SU-DHL-6 (cell line): ENCODE measurements at regions not wholly inside any gene's neighbourhood (a gene's known extent, or its start where the extent isn't known, plus 50 kb on each side); places are given as distances from the start of the nearest gene placed in this dataset.

Experiments used
- H2AFZ ChIP-seq: fragments of 200-600 bp; sonication (generic); 2 replicates; pipeline ENCODE4 v1.6.1; 2014; ENCODE audit warnings: low read depth, mild to moderate bottlenecking, moderate library complexity, mixed read lengths, antibody characterized with exemption, low read length; ENCODE audit not compliant: severe bottlenecking
- H3F3A ChIP-seq: fragments of 200-600 bp; shearing (Covaris generic); 2 replicates; pipeline ENCODE4 v1.6.0; 2016; ENCODE audit warnings: antibody characterized with exemption, mild to moderate bottlenecking; ENCODE audit not compliant: insufficient read depth
- H3K27ac ChIP-seq: fragments of 200-600 bp; sonication (generic); 2 replicates; pipeline ENCODE4 v1.5.1; 2016; ENCODE audit warnings: low read depth, mild to moderate bottlenecking, low read length, moderate library complexity, mixed read lengths
- H3K27me3 ChIP-seq: fragments of 200-600 bp; sonication (generic), shearing (Covaris generic); 2 replicates; pipeline ENCODE4 v1.6.0; 2014; ENCODE audit warnings: mild to moderate bottlenecking, low read length
- H3K36me3 ChIP-seq: fragments of 200-600 bp; sonication (generic); 2 replicates; pipeline ENCODE4 v1.6.1; 2014; ENCODE audit warnings: mild to moderate bottlenecking, low read length, mixed read lengths
- H3K4me2 ChIP-seq: fragments of 300-600, 200-600 bp; shearing (Covaris generic), sonication (generic); 2 replicates; pipeline ENCODE4 v1.6.0; 2014; ENCODE audit warnings: low read length, low read depth, mild to moderate bottlenecking; ENCODE audit not compliant: poor library complexity, severe bottlenecking
- H3K4me3 ChIP-seq: fragments of 200-600 bp; sonication (generic); 2 replicates; pipeline ENCODE4 v1.5.1; 2014; ENCODE audit warnings: antibody characterized with exemption, low read length, mild to moderate bottlenecking, mixed read lengths; ENCODE audit not compliant: insufficient read depth, poor library complexity, severe bottlenecking
- H3K79me2 ChIP-seq: fragments of 200-600 bp; sonication (generic); 2 replicates; pipeline ENCODE4 v1.6.1; 2014; ENCODE audit warnings: mild to moderate bottlenecking, low read length, moderate library complexity; ENCODE audit not compliant: insufficient read depth
- H3K9ac ChIP-seq: fragments of 200-600 bp; sonication (generic); 2 replicates; pipeline ENCODE4 v1.7.0; 2014; ENCODE audit warnings: mild to moderate bottlenecking, low read length
- H3K9me2 ChIP-seq: fragments of 200-600 bp; sonication (generic); replicated peaks from 2 replicates; pipeline ENCODE4 v1.6.1; 2014; ENCODE audit warnings: low read length; ENCODE audit not compliant: insufficient read depth
- H3K9me3 ChIP-seq: fragments of 200-600 bp; sonication (generic); 2 replicates; pipeline ENCODE4 v1.6.1; 2014; ENCODE audit warnings: low read length, mixed read lengths; ENCODE audit not compliant: insufficient read depth
- H4K20me1 ChIP-seq: fragments of 200-600 bp; sonication (generic); 2 replicates; pipeline ENCODE4 v1.6.1; 2014; ENCODE audit warnings: low read depth, mild to moderate bottlenecking, antibody characterized with exemption, low read length, moderate library complexity, mixed read lengths
- CTCF ChIP-seq: fragments of 200-600 bp; sonication (generic); IDR thresholded peaks from one replicate; pipeline ENCODE4 v1.5.1; 2017; ENCODE audit warnings: antibody characterized with exemption, mild to moderate bottlenecking, low read length, moderate library complexity; ENCODE audit not compliant: insufficient read depth, poor library complexity, severe bottlenecking
- EZH2phosphoT487 ChIP-seq: fragments of 200-600 bp; sonication (generic), shearing (Covaris generic); conservative IDR thresholded peaks from 2 replicates; pipeline ENCODE4 v1.6.1; 2018; ENCODE audit warnings: mild to moderate bottlenecking, antibody characterized with exemption, low read length, moderate library complexity, mixed read lengths

- Histone ChIP-seq H3K9ac (no peak overlapping the region), H2AFZ (no peak overlapping the region), H3K9me3 (no peaks in the 10 kb centered on the region), H3K9me2 (no peaks in the 10 kb centered on the region), H3K27me3 (no peaks in the 10 kb centered on the region), H3K79me2 (no peaks in the 10 kb centered on the region), H3K27ac (no peak overlapping the region), H4K20me1 (no peaks in the 10 kb centered on the region), H3K4me3 (no peak overlapping the region), H3K4me2 (no peak overlapping the region), H3F3A (no peaks in the 10 kb centered on the region), H3K36me3 (no peaks in the 10 kb centered on the region)
- TF ChIP-seq CTCF (no peak), EZH2phosphoT487 (no peak)
Observed at GRCh38 chr10:56831681-56832080, 470.6 kb upstream of the ZWINT start.

GRCh38 chr10:56823849-56824248 lies 462.8 kb upstream of the ZWINT start:
- TF ChIP-seq EZH2phosphoT487 (no peak), CTCF (peak; percentile 45)

GRCh38 chr10:56805022-56805421 lies 444.0 kb upstream of the ZWINT start:
- Histone ChIP-seq H3F3A (no peaks in the 10 kb centered on the region), H3K79me2 (no peaks in the 10 kb centered on the region), H3K9me2 (no peaks in the 10 kb centered on the region), H4K20me1 (no peaks in the 10 kb centered on the region), H3K4me2 (no peak overlapping the region), H3K4me3 (no peak overlapping the region), H3K9ac (no peak overlapping the region), H3K9me3 (no peaks in the 10 kb centered on the region), H3K27me3 (no peaks in the 10 kb centered on the region), H3K27ac (no peak overlapping the region), H3K36me3 (no peaks in the 10 kb centered on the region), H2AFZ (no peak overlapping the region)
- no peak for TF ChIP-seq CTCF

More at GRCh38 chr10:56823849-56824248, 462.8 kb upstream of the ZWINT start:
- no peaks in the 10 kb centered on the region for H3K36me3 ChIP-seq
- H3K27me3 ChIP-seq = no peaks in the 10 kb centered on the region
- H3K9ac ChIP-seq = no peak overlapping the region
- no peak overlapping the region for H3K4me3 ChIP-seq
- no peaks in the 10 kb centered on the region for H4K20me1 ChIP-seq
- no peak overlapping the region for H3K27ac ChIP-seq
- H3K9me2 ChIP-seq = no peaks in the 10 kb centered on the region
- H3K9me3 ChIP-seq = no peaks in the 10 kb centered on the region
- H3F3A ChIP-seq = no peaks in the 10 kb centered on the region
- no peaks in the 10 kb centered on the region for H3K79me2 ChIP-seq
- no peak overlapping the region for H2AFZ ChIP-seq
- H3K4me2 ChIP-seq = no peak overlapping the region

GRCh38 chr10:56785292-56785691 lies 424.2 kb upstream of the ZWINT start:
- Histone ChIP-seq H3K4me3 (no peak overlapping the region), H3K79me2 (no peaks in the 10 kb centered on the region), H3K4me2 (no peak overlapping the region), H3K27ac (no peak overlapping the region), H2AFZ (no peak overlapping the region), H3K9me2 (no peaks in the 10 kb centered on the region), H3F3A (no peaks in the 10 kb centered on the region), H4K20me1 (no peaks in the 10 kb centered on the region), H3K36me3 (no peaks in the 10 kb centered on the region), H3K27me3 (no peaks in the 10 kb centered on the region), H3K9ac (no peak overlapping the region), H3K9me3 (no peaks in the 10 kb centered on the region)
- no peak for TF ChIP-seq EZH2phosphoT487
- no peak for TF ChIP-seq CTCF
